NCI-H82 treated with DMSO at 0.1 percent for 48 hours (cell line): ENCODE measurements at regions not wholly inside any gene's neighbourhood (a gene's known extent, or its start where the extent isn't known, plus 50 kb on each side); places are given as distances from the start of the nearest gene placed in this dataset.
A peak's percentile ranks its signal among the peaks of the same experiment; 100 is the strongest.

Experiments used
- DNase-seq: peaks from one replicate; lab custom pipeline; 2025; ENCODE audit not compliant: unreplicated experiment; lab: John Stamatoyannopoulos, UW

- no peak for DNase-seq
Measured at GRCh38 chr2:30046979-30047378, 99.8 kb upstream of the YPEL5 start.

GRCh38 chr2:30048636-30049175 is 98.1 kb upstream of the YPEL5 start:
- DNase-seq: no peak

- no peak for DNase-seq
Measured at GRCh38 chr2:30055548-30055947, 91.3 kb upstream of the YPEL5 start.

GRCh38 chr2:30060562-30060961 is 86.2 kb upstream of the YPEL5 start:
- no peak for DNase-seq

- no peak for DNase-seq
Measured at GRCh38 chr2:30068067-30068466, 78.7 kb upstream of the YPEL5 start.

- DNase-seq: peak; percentile 77
Measured at GRCh38 chr2:30072250-30072842, 74.5 kb upstream of the YPEL5 start.

- DNase-seq: no peak
Measured at GRCh38 chr2:30073523-30073922, 73.3 kb upstream of the YPEL5 start.

GRCh38 chr2:30074023-30074422 is 72.8 kb upstream of the YPEL5 start:
- DNase-seq: no peak

GRCh38 chr2:30078521-30078920 is 68.3 kb upstream of the YPEL5 start:
- no peak for DNase-seq

- DNase-seq: no peak
Measured at GRCh38 chr2:30084915-30085314, 61.9 kb upstream of the YPEL5 start.

GRCh38 chr2:30089171-30089570 is 57.6 kb upstream of the YPEL5 start:
- no peak for DNase-seq

- no peak for DNase-seq
Measured at GRCh38 chr2:30095402-30095801, 51.4 kb upstream of the YPEL5 start.

- DNase-seq: no peak
Measured at GRCh38 chr2:30096451-30096850, 50.4 kb upstream of the YPEL5 start.
